ENCODE measurements at regions not wholly inside any gene's neighbourhood (a gene's known extent, or its start where the extent isn't known, plus 50 kb on each side); places are given as distances from the start of the nearest gene placed in this dataset.

GRCh38 chr9:80932181-80932580, 757.2 kb downstream of the TLE1 start:
- H3K4me3 ChIP-seq (replicated peaks; ENCODE audit: low read depth, low read length), result no peak overlapping the region
- no peak for DNase-seq (ENCODE audit: low read depth)
- no peak for TF ChIP-seq CTCF (IDR thresholded peaks at IDR 0.05; ENCODE audit: low read length, missing control alignments)

GRCh38 chr9:80931163-80931562, 758.2 kb downstream of the TLE1 start:
- H3K4me3 ChIP-seq (replicated peaks; ENCODE audit: low read depth, low read length), result no peak overlapping the region
- TF ChIP-seq CTCF (IDR thresholded peaks at IDR 0.05; ENCODE audit: low read length, missing control alignments), result no peak
- no peak for DNase-seq (ENCODE audit: low read depth)

GRCh38 chr9:80928697-80929096, 760.6 kb downstream of the TLE1 start:
- no peak overlapping the region for H3K4me3 ChIP-seq (replicated peaks; ENCODE audit: low read depth, low read length)
- no peak for TF ChIP-seq CTCF (IDR thresholded peaks at IDR 0.05; ENCODE audit: low read length, missing control alignments)
- DNase-seq (ENCODE audit: low read depth), result no peak

GRCh38 chr9:80926611-80927010, 762.7 kb downstream of the TLE1 start:
- H3K4me3 ChIP-seq (replicated peaks; ENCODE audit: low read depth, low read length), result no peak overlapping the region
- DNase-seq (ENCODE audit: low read depth), result no peak
- TF ChIP-seq CTCF (IDR thresholded peaks at IDR 0.05; ENCODE audit: low read length, missing control alignments), result no peak

GRCh38 chr9:80922544-80922943, 766.8 kb downstream of the TLE1 start:
- no peak for TF ChIP-seq CTCF (IDR thresholded peaks at IDR 0.05; ENCODE audit: low read length, missing control alignments)
- DNase-seq (ENCODE audit: low read depth), result no peak
- no peak overlapping the region for H3K4me3 ChIP-seq (replicated peaks; ENCODE audit: low read depth, low read length)

GRCh38 chr9:80906728-80907127, 782.6 kb downstream of the TLE1 start:
- no peak for DNase-seq (ENCODE audit: low read depth)
- H3K4me3 ChIP-seq (replicated peaks; ENCODE audit: low read depth, low read length), result no peak overlapping the region
- no peak for TF ChIP-seq CTCF (IDR thresholded peaks at IDR 0.05; ENCODE audit: low read length, missing control alignments)

- no peak for TF ChIP-seq CTCF (IDR thresholded peaks at IDR 0.05; ENCODE audit: low read length, missing control alignments)
- peak; percentile 17 for DNase-seq (ENCODE audit: low read depth)
- H3K4me3 ChIP-seq (replicated peaks; ENCODE audit: low read depth, low read length), result no peak overlapping the region
Observed at GRCh38 chr9:80899208-80899607, 790.1 kb downstream of the TLE1 start.

Data from fibroblast of pulmonary artery (primary cell).